WTC11 (cell line): ENCODE measurements at regions not wholly inside any gene's neighbourhood (a gene's known extent, or its start where the extent isn't known, plus 50 kb on each side); places are given as distances from the start of the nearest gene placed in this dataset.

Experiments used
- ATAC-seq: fragments of 200-7000 bp; cut with Tn5 transposase; 2 replicates; pipeline ENCODE4 v1.10.0; 2021; ENCODE audit warnings: mild to moderate bottlenecking, moderate library complexity
- CTCF ChIA-PET: fragments of 300-600 bp; sonication (Branson Sonifier 250); formaldehyde crosslinking; loops from one replicate; lab custom pipeline; 2021; ENCODE audit warnings: antibody characterized with exemption; lab: Charles Lee
- POLR2A ChIA-PET: fragments of 350-600 bp; sonication (Branson Sonifier 250); formaldehyde crosslinking; loops from one replicate; lab custom pipeline; 2021; ENCODE audit warnings: antibody characterized with exemption; lab: Charles Lee
- DNase-seq: peaks from one replicate; pipeline ENCODE4 v3.0.0; 2021; ENCODE audit warnings: low spot score
- H3K27ac Mint-ChIP-seq: 2 replicates; pipeline ENCODE4 v1.8.0; 2021; ENCODE audit warnings: mixed read lengths
- H3K27me3 Mint-ChIP-seq: 2 replicates; pipeline ENCODE4 v1.8.0; 2021; ENCODE audit warnings: low read depth, mild to moderate bottlenecking, moderate library complexity, mixed read lengths
- H3K36me3 Mint-ChIP-seq: 2 replicates; pipeline ENCODE4 v1.8.0; 2021; ENCODE audit warnings: mixed read lengths
- H3K4me1 Mint-ChIP-seq: 2 replicates; pipeline ENCODE4 v1.8.0; 2022; ENCODE audit warnings: mixed read lengths
- H3K4me3 Mint-ChIP-seq: 2 replicates; pipeline ENCODE4 v1.8.0; 2021; ENCODE audit warnings: mild to moderate bottlenecking, moderate library complexity, mixed read lengths
- H3K9me3 Mint-ChIP-seq: 2 replicates; pipeline ENCODE4 v1.8.0; 2021; ENCODE audit warnings: mixed read lengths
- ATF1 ChIP-seq: sonication (generic); formaldehyde crosslinking; IDR thresholded peaks from 2 replicates; pipeline ENCODE4 v1.8.1; 2023; ENCODE audit warnings: mild to moderate bottlenecking, moderate library complexity, missing genetic modification reagents
- CBFB ChIP-seq: sonication (generic); formaldehyde crosslinking; IDR thresholded peaks from 2 replicates; pipeline ENCODE4 v1.8.1; 2022; ENCODE audit warnings: mild to moderate bottlenecking, low read depth, missing genetic modification reagents
- EMX1 ChIP-seq: fragments of 250-450 bp; sonication (Bioruptor Pico); IDR thresholded peaks from 2 replicates; pipeline ENCODE4 v1.8.0; 2021; ENCODE audit warnings: mild to moderate bottlenecking
- FOXP1 ChIP-seq: sonication (generic); formaldehyde crosslinking; IDR thresholded peaks from 2 replicates; pipeline ENCODE4 v1.8.0; 2022; ENCODE audit warnings: missing genetic modification reagents, mild to moderate bottlenecking, moderate library complexity, borderline replicate concordance
- GRHL2 ChIP-seq: fragments of 250-450 bp; sonication (Bioruptor Pico); IDR thresholded peaks from 2 replicates; pipeline ENCODE4 v1.8.0; 2022; ENCODE audit warnings: mild to moderate bottlenecking, moderate library complexity; ENCODE audit not compliant: insufficient replicate concordance, severe bottlenecking
- MXD4 ChIP-seq: fragments of 250-450 bp; sonication (Bioruptor Pico); IDR thresholded peaks from 2 replicates; pipeline ENCODE4 v1.8.0; 2021; ENCODE audit warnings: mild to moderate bottlenecking, moderate library complexity, borderline replicate concordance
- NFATC4 ChIP-seq: fragments of 250-450 bp; sonication (Bioruptor Pico); IDR thresholded peaks from 2 replicates; pipeline ENCODE4 v1.9.0; 2021; ENCODE audit warnings: mild to moderate bottlenecking
- NR1H2 ChIP-seq: sonication (generic); formaldehyde crosslinking; IDR thresholded peaks from 2 replicates; pipeline ENCODE4 v1.9.0; 2021; ENCODE audit warnings: mild to moderate bottlenecking, moderate library complexity, missing genetic modification reagents
- NR2C2 ChIP-seq: sonication (generic); formaldehyde crosslinking; IDR thresholded peaks from 2 replicates; pipeline ENCODE4 v1.8.0; 2022; ENCODE audit warnings: mild to moderate bottlenecking, missing genetic modification reagents
- SMAD4 ChIP-seq: sonication (generic); formaldehyde crosslinking; IDR thresholded peaks from 2 replicates; pipeline ENCODE4 v1.8.0; 2022; ENCODE audit warnings: mild to moderate bottlenecking, missing genetic modification reagents
- SP1 ChIP-seq: sonication (generic); formaldehyde crosslinking; conservative IDR thresholded peaks from 2 replicates; pipeline ENCODE4 v1.8.1; 2022; ENCODE audit warnings: missing genetic modification reagents
- ZNF416 ChIP-seq: fragments of 250-450 bp; sonication (Bioruptor Pico); IDR thresholded peaks from 2 replicates; pipeline ENCODE4 v1.9.0; 2021; ENCODE audit warnings: mild to moderate bottlenecking, inconsistent platforms
- ZNF423 ChIP-seq: fragments of 250-450 bp; sonication (Bioruptor Pico); IDR thresholded peaks from 2 replicates; pipeline ENCODE4 v2.1.2; 2022; ENCODE audit warnings: mild to moderate bottlenecking, moderate library complexity
- TF ChIP-seq, protein P1 (sequence below): fragments of 250-450 bp; sonication (Bioruptor Pico); IDR thresholded peaks from 2 replicates; pipeline ENCODE4 v1.9.0; 2021; ENCODE audit warnings: mild to moderate bottlenecking, borderline replicate concordance
- TF ChIP-seq, protein P2 (sequence below): sonication (generic); formaldehyde crosslinking; IDR thresholded peaks from 2 replicates; pipeline ENCODE4 v1.8.1; 2022; ENCODE audit warnings: mild to moderate bottlenecking, moderate library complexity, missing genetic modification reagents
- TF ChIP-seq, protein P3 (sequence below): sonication (generic); formaldehyde crosslinking; IDR thresholded peaks from 2 replicates; pipeline ENCODE4 v1.8.0; 2023; ENCODE audit warnings: missing genetic modification reagents
- TF ChIP-seq, protein P4 (sequence below): sonication (generic); formaldehyde crosslinking; IDR thresholded peaks from 2 replicates; pipeline ENCODE4 v1.8.1; 2022; ENCODE audit warnings: low read depth, missing genetic modification reagents, borderline replicate concordance
- TF ChIP-seq, protein P5 (sequence below): sonication (generic); formaldehyde crosslinking; IDR thresholded peaks from 2 replicates; pipeline ENCODE4 v1.8.0; 2023; ENCODE audit warnings: mild to moderate bottlenecking, missing genetic modification reagents
- TF ChIP-seq, protein P6 (sequence below): sonication (generic); formaldehyde crosslinking; IDR thresholded peaks from 2 replicates; pipeline ENCODE4 v1.8.1; 2023; ENCODE audit warnings: mild to moderate bottlenecking, missing genetic modification reagents, borderline replicate concordance
- TF ChIP-seq, protein P7 (sequence below): sonication (generic); formaldehyde crosslinking; IDR thresholded peaks from 2 replicates; pipeline ENCODE4 v1.8.0; 2022; ENCODE audit warnings: mild to moderate bottlenecking, missing genetic modification reagents
- TF ChIP-seq, protein P8 (sequence below): fragments of 200-600 bp; IDR thresholded peaks from 2 replicates; pipeline ENCODE4 v1.8.0; 2022; ENCODE audit warnings: antibody characterized with exemption

DNA sequence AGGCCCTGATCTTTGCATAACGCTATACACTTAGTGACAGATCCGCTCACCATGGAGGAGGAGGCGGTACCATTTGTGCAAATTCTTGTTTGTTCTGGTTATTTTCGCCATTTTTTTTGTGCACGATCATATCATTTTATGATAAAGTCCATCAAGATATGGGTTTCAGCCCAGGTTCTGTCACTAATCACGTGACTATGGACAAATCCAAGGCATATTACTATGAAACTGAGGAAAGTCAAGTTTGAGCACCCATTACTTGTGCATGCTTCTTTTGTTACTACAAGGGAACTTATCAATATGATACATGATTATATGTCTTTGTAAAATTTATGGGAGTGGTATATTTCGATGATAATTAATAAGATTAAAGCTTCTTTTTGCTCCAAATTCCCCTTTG is 829.5 kb downstream of the ROBO2 start:
- no peaks in the 10 kb centered on the region for H3K27me3 Mint-ChIP-seq
- no peak for DNase-seq
- H3K9me3 Mint-ChIP-seq = peaks cover 8% of the 10 kb centered on the region
- ChIA-PET CTCF (no interaction called here), POLR2A (no interaction called here)
- ATAC-seq = no peak
- TF ChIP-seq, protein P1, sequence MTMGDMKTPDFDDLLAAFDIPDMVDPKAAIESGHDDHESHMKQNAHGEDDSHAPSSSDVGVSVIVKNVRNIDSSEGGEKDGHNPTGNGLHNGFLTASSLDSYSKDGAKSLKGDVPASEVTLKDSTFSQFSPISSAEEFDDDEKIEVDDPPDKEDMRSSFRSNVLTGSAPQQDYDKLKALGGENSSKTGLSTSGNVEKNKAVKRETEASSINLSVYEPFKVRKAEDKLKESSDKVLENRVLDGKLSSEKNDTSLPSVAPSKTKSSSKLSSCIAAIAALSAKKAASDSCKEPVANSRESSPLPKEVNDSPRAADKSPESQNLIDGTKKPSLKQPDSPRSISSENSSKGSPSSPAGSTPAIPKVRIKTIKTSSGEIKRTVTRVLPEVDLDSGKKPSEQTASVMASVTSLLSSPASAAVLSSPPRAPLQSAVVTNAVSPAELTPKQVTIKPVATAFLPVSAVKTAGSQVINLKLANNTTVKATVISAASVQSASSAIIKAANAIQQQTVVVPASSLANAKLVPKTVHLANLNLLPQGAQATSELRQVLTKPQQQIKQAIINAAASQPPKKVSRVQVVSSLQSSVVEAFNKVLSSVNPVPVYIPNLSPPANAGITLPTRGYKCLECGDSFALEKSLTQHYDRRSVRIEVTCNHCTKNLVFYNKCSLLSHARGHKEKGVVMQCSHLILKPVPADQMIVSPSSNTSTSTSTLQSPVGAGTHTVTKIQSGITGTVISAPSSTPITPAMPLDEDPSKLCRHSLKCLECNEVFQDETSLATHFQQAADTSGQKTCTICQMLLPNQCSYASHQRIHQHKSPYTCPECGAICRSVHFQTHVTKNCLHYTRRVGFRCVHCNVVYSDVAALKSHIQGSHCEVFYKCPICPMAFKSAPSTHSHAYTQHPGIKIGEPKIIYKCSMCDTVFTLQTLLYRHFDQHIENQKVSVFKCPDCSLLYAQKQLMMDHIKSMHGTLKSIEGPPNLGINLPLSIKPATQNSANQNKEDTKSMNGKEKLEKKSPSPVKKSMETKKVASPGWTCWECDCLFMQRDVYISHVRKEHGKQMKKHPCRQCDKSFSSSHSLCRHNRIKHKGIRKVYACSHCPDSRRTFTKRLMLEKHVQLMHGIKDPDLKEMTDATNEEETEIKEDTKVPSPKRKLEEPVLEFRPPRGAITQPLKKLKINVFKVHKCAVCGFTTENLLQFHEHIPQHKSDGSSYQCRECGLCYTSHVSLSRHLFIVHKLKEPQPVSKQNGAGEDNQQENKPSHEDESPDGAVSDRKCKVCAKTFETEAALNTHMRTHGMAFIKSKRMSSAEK (CRISPR knock-in tag) = no peak
- TF ChIP-seq EMX1 (no peak), NFATC4 (CRISPR knock-in tag) (no peak), ZNF416 (CRISPR knock-in tag) (no peak), ZNF423 (CRISPR knock-in tag) (no peak), NR2C2 (CRISPR knock-in tag) (no peak), MXD4 (no peak)
- TF ChIP-seq, protein P2, sequence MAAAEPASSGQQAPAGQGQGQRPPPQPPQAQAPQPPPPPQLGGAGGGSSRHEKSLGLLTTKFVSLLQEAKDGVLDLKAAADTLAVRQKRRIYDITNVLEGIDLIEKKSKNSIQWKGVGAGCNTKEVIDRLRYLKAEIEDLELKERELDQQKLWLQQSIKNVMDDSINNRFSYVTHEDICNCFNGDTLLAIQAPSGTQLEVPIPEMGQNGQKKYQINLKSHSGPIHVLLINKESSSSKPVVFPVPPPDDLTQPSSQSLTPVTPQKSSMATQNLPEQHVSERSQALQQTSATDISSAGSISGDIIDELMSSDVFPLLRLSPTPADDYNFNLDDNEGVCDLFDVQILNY = no peak
- TF ChIP-seq, protein P3, sequence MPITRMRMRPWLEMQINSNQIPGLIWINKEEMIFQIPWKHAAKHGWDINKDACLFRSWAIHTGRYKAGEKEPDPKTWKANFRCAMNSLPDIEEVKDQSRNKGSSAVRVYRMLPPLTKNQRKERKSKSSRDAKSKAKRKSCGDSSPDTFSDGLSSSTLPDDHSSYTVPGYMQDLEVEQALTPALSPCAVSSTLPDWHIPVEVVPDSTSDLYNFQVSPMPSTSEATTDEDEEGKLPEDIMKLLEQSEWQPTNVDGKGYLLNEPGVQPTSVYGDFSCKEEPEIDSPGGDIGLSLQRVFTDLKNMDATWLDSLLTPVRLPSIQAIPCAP (CRISPR knock-in tag) = no peak
- TF ChIP-seq, protein P4, sequence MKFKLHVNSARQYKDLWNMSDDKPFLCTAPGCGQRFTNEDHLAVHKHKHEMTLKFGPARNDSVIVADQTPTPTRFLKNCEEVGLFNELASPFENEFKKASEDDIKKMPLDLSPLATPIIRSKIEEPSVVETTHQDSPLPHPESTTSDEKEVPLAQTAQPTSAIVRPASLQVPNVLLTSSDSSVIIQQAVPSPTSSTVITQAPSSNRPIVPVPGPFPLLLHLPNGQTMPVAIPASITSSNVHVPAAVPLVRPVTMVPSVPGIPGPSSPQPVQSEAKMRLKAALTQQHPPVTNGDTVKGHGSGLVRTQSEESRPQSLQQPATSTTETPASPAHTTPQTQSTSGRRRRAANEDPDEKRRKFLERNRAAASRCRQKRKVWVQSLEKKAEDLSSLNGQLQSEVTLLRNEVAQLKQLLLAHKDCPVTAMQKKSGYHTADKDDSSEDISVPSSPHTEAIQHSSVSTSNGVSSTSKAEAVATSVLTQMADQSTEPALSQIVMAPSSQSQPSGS (CRISPR knock-in tag) = no peak
- TF ChIP-seq, protein P5, sequence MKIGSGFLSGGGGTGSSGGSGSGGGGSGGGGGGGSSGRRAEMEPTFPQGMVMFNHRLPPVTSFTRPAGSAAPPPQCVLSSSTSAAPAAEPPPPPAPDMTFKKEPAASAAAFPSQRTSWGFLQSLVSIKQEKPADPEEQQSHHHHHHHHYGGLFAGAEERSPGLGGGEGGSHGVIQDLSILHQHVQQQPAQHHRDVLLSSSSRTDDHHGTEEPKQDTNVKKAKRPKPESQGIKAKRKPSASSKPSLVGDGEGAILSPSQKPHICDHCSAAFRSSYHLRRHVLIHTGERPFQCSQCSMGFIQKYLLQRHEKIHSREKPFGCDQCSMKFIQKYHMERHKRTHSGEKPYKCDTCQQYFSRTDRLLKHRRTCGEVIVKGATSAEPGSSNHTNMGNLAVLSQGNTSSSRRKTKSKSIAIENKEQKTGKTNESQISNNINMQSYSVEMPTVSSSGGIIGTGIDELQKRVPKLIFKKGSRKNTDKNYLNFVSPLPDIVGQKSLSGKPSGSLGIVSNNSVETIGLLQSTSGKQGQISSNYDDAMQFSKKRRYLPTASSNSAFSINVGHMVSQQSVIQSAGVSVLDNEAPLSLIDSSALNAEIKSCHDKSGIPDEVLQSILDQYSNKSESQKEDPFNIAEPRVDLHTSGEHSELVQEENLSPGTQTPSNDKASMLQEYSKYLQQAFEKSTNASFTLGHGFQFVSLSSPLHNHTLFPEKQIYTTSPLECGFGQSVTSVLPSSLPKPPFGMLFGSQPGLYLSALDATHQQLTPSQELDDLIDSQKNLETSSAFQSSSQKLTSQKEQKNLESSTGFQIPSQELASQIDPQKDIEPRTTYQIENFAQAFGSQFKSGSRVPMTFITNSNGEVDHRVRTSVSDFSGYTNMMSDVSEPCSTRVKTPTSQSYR (CRISPR knock-in tag) = no peak
- peaks cover 4% of the 10 kb centered on the region for H3K4me1 Mint-ChIP-seq
- no peak overlapping the region for H3K27ac Mint-ChIP-seq
- H3K36me3 Mint-ChIP-seq = peaks cover 6% of the 10 kb centered on the region
- H3K4me3 Mint-ChIP-seq = no peak overlapping the region

DNA sequence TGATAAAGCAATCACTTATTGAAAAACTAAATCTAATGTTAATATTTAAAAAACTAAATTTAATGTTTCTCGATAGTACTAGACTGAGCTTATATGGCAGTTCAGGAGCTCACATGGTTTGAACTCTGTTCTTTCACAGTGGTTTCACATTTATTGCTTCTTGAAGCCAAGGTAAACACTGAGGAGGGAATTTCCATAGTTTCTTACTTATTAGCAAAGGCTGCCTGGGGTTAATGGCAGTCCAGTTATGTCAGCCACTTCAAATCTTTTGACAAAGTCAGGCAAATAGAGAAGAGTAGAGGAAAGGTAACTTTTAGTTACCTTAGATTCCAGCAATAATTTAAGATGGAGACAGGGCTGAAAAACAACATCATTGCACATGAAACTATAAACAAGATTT is 831.5 kb downstream of the ROBO2 start:
- DNase-seq = no peak
- CTCF ChIA-PET = no interaction called here
- Mint-ChIP-seq H3K9me3 (peaks cover 12% of the 10 kb centered on the region), H3K27me3 (no peaks in the 10 kb centered on the region), H3K36me3 (peaks cover 6% of the 10 kb centered on the region), H3K4me3 (no peak overlapping the region), H3K4me1 (peaks cover 4% of the 10 kb centered on the region), H3K27ac (no peak overlapping the region)
- no peak for ATAC-seq
- POLR2A ChIA-PET = no interaction called here
- TF ChIP-seq, protein P6, sequence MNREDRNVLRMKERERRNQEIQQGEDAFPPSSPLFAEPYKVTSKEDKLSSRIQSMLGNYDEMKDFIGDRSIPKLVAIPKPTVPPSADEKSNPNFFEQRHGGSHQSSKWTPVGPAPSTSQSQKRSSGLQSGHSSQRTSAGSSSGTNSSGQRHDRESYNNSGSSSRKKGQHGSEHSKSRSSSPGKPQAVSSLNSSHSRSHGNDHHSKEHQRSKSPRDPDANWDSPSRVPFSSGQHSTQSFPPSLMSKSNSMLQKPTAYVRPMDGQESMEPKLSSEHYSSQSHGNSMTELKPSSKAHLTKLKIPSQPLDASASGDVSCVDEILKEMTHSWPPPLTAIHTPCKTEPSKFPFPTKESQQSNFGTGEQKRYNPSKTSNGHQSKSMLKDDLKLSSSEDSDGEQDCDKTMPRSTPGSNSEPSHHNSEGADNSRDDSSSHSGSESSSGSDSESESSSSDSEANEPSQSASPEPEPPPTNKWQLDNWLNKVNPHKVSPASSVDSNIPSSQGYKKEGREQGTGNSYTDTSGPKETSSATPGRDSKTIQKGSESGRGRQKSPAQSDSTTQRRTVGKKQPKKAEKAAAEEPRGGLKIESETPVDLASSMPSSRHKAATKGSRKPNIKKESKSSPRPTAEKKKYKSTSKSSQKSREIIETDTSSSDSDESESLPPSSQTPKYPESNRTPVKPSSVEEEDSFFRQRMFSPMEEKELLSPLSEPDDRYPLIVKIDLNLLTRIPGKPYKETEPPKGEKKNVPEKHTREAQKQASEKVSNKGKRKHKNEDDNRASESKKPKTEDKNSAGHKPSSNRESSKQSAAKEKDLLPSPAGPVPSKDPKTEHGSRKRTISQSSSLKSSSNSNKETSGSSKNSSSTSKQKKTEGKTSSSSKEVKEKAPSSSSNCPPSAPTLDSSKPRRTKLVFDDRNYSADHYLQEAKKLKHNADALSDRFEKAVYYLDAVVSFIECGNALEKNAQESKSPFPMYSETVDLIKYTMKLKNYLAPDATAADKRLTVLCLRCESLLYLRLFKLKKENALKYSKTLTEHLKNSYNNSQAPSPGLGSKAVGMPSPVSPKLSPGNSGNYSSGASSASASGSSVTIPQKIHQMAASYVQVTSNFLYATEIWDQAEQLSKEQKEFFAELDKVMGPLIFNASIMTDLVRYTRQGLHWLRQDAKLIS (CRISPR knock-in tag) = no peak
- TF ChIP-seq ATF1 (no peak), CBFB (no peak), SMAD4 (CRISPR knock-in tag) (no peak), SP1 (no peak), FOXP1 (CRISPR knock-in tag) (no peak), GRHL2 (no peak), NR1H2 (no peak)
- TF ChIP-seq, protein P7, sequence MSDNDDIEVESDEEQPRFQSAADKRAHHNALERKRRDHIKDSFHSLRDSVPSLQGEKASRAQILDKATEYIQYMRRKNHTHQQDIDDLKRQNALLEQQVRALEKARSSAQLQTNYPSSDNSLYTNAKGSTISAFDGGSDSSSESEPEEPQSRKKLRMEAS (CRISPR knock-in tag) = no peak
- TF ChIP-seq, protein P8, sequence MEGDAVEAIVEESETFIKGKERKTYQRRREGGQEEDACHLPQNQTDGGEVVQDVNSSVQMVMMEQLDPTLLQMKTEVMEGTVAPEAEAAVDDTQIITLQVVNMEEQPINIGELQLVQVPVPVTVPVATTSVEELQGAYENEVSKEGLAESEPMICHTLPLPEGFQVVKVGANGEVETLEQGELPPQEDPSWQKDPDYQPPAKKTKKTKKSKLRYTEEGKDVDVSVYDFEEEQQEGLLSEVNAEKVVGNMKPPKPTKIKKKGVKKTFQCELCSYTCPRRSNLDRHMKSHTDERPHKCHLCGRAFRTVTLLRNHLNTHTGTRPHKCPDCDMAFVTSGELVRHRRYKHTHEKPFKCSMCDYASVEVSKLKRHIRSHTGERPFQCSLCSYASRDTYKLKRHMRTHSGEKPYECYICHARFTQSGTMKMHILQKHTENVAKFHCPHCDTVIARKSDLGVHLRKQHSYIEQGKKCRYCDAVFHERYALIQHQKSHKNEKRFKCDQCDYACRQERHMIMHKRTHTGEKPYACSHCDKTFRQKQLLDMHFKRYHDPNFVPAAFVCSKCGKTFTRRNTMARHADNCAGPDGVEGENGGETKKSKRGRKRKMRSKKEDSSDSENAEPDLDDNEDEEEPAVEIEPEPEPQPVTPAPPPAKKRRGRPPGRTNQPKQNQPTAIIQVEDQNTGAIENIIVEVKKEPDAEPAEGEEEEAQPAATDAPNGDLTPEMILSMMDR = no peak
